Endothelial cell of umbilical vein (primary cell): ENCODE measurements at regions not wholly inside any gene's neighbourhood (a gene's known extent, or its start where the extent isn't known, plus 50 kb on each side); places are given as distances from the start of the nearest gene placed in this dataset.

Source experiments
- EZH2 ChIP-seq: IDR thresholded peaks from 2 replicates; pipeline ENCODE4 v1.6.1; 2012; ENCODE audit warnings: borderline replicate concordance, low read depth, mild to moderate bottlenecking, moderate library complexity, low read length, inconsistent platforms; ENCODE audit not compliant: severe bottlenecking
- FOS ChIP-seq: IDR thresholded peaks from 2 replicates; pipeline ENCODE4 v1.6.1; 2011; ENCODE audit warnings: mild to moderate bottlenecking, low read length, moderate library complexity, borderline replicate concordance; ENCODE audit not compliant: insufficient read depth
- GATA2 ChIP-seq: IDR thresholded peaks from 2 replicates; pipeline ENCODE4 v1.7.0; 2011; ENCODE audit warnings: low read depth, mild to moderate bottlenecking, moderate library complexity, mixed read lengths, low read length; ENCODE audit not compliant: insufficient read length, insufficient read depth
- JUN ChIP-seq: IDR thresholded peaks from 2 replicates; pipeline ENCODE4 v1.6.1; 2011; ENCODE audit warnings: borderline replicate concordance, low read depth; ENCODE audit not compliant: insufficient read length, insufficient read depth
- POLR2A ChIP-seq: IDR thresholded peaks from 2 replicates; pipeline ENCODE4 v1.6.1; 2012; ENCODE audit warnings: low read depth, mild to moderate bottlenecking, control low read depth, low read length
- TF ChIP-seq, protein P1 (sequence below), 2 donors: IDR thresholded peaks; 1 replicate in 1 of 2; 2 replicates in 1 of 2; pipeline ENCODE4 v1.5.1; 2011; ENCODE audit warnings: low read length in 2 of 2, mild to moderate bottlenecking in 2 of 2, moderate library complexity in 2 of 2, control low read depth in 1 of 2, inconsistent platforms in 1 of 2, low read depth in 1 of 2; ENCODE audit not compliant: insufficient read depth in 1 of 2; ENCODE audit errors: extremely low read depth in 1 of 2
- TF ChIP-seq, protein P2 (sequence below): IDR thresholded peaks from 2 replicates; pipeline ENCODE4 v1.6.1; 2011; ENCODE audit not compliant: insufficient read depth, insufficient read length

DNA sequence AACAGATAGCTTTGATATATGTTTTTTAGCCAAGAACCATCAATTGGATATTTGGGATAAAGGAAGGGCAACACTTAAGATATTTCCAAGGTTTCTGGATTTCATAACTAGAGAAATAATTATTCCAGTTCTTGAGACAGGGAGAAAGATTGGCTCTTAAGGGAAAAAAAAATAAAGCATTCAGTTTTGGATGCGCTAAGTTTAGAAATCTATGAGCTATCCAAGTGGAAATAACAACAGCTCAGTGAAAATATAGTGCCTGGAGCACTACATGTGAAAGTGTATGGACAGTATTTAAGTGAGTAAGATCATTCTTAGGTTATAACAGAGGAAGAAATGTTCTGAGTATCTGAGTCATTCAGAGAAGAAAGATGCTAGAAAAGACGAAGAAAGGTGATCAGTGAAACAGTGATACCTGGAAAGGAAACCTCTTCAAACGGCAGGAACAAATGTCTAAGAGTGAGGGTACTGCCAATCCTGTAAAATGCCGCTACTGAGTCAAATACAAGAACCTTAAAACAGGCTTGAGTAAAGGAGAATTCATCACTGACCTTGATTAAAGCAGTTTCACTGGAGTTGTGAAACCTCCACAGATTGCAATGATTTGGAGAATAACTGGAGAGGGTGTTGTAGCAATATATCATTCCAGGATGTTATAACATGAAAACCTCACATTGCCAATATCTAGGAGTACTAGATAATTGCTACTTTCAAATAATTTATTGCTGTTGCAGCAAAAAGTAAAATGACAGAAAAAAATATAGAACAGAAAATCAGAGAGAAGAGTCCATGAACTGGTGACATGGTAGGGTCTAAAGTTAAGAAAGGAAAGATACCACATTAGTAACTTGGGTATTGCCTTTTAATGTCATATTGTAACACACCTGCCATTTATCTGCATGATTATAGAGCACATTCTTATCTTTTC lies 482.1 kb upstream of the RGS18 start:
- TF ChIP-seq, protein P1, sequence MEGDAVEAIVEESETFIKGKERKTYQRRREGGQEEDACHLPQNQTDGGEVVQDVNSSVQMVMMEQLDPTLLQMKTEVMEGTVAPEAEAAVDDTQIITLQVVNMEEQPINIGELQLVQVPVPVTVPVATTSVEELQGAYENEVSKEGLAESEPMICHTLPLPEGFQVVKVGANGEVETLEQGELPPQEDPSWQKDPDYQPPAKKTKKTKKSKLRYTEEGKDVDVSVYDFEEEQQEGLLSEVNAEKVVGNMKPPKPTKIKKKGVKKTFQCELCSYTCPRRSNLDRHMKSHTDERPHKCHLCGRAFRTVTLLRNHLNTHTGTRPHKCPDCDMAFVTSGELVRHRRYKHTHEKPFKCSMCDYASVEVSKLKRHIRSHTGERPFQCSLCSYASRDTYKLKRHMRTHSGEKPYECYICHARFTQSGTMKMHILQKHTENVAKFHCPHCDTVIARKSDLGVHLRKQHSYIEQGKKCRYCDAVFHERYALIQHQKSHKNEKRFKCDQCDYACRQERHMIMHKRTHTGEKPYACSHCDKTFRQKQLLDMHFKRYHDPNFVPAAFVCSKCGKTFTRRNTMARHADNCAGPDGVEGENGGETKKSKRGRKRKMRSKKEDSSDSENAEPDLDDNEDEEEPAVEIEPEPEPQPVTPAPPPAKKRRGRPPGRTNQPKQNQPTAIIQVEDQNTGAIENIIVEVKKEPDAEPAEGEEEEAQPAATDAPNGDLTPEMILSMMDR (IDR thresholded peaks at IDR 0.05; ENCODE audit: extremely low read depth in 1 of 2, insufficient read depth in 1 of 2, low read depth in 1 of 2, low read length in 2 of 2), result no peak
- TF ChIP-seq, protein P2, sequence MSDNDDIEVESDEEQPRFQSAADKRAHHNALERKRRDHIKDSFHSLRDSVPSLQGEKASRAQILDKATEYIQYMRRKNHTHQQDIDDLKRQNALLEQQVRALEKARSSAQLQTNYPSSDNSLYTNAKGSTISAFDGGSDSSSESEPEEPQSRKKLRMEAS, result no peak
- TF ChIP-seq GATA2 (no peak), EZH2 (no peak), POLR2A (no peak), FOS (no peak), JUN (no peak)
